OCI-LY7 (cell line): ENCODE measurements at regions not wholly inside any gene's neighbourhood (a gene's known extent, or its start where the extent isn't known, plus 50 kb on each side); places are given as distances from the start of the nearest gene placed in this dataset.
"Not testable (repeated sequence)": the region's sequence is repeated elsewhere in the genome, so short reads cannot be mapped to it uniquely, and the experiment has no call there.

ENCODE experiments used
- EZH2phosphoT487 ChIP-seq: fragments of 200-600 bp; sonication (generic); IDR thresholded peaks from 2 replicates; pipeline ENCODE4 v1.6.1; 2018; ENCODE audit warnings: low read depth, borderline replicate concordance, mild to moderate bottlenecking, mixed run types, antibody characterized with exemption, low read length, moderate library complexity, mixed read lengths
- TF ChIP-seq, protein P1 (sequence below): fragments of 200-600 bp; sonication (generic); conservative IDR thresholded peaks from 2 replicates; pipeline ENCODE4 v1.5.1; 2014; ENCODE audit warnings: mild to moderate bottlenecking, antibody characterized with exemption, low read length, moderate library complexity, mixed read lengths

GRCh38 chr11:67889646-67890045 lies 114.3 kb downstream of the UNC93B1 start:
- not testable (repeated sequence) for TF ChIP-seq EZH2phosphoT487
- TF ChIP-seq, protein P1, sequence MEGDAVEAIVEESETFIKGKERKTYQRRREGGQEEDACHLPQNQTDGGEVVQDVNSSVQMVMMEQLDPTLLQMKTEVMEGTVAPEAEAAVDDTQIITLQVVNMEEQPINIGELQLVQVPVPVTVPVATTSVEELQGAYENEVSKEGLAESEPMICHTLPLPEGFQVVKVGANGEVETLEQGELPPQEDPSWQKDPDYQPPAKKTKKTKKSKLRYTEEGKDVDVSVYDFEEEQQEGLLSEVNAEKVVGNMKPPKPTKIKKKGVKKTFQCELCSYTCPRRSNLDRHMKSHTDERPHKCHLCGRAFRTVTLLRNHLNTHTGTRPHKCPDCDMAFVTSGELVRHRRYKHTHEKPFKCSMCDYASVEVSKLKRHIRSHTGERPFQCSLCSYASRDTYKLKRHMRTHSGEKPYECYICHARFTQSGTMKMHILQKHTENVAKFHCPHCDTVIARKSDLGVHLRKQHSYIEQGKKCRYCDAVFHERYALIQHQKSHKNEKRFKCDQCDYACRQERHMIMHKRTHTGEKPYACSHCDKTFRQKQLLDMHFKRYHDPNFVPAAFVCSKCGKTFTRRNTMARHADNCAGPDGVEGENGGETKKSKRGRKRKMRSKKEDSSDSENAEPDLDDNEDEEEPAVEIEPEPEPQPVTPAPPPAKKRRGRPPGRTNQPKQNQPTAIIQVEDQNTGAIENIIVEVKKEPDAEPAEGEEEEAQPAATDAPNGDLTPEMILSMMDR: not testable (repeated sequence)
